Fibroblast of skin of left biceps (primary cell): ENCODE measurements at regions not wholly inside any gene's neighbourhood (a gene's known extent, or its start where the extent isn't known, plus 50 kb on each side); places are given as distances from the start of the nearest gene placed in this dataset.

ENCODE experiments used
- DNase-seq, 2 experiments: peaks; one replicate each; pipeline ENCODE4 v3.0.0-alpha.2; 2013; ENCODE audit warnings: low read depth in 2 of 2

- DNase-seq: no peak
These were observed 523.2 kb downstream of the MATN1 start for GRCh38 chr1:30200161-30200560.

- DNase-seq: no peak
These were observed 523.8 kb downstream of the MATN1 start for GRCh38 chr1:30199563-30199962.

GRCh38 chr1:30198795-30199403, 524.5 kb downstream of the MATN1 start:
- no peak for DNase-seq

- no peak for DNase-seq
These were observed 525.0 kb downstream of the MATN1 start for GRCh38 chr1:30198451-30198760.

GRCh38 chr1:30197639-30198450, 525.5 kb downstream of the MATN1 start:
- DNase-seq: no peak

- DNase-seq: no peak
These were observed 526.3 kb downstream of the MATN1 start for GRCh38 chr1:30196872-30197638.

GRCh38 chr1:30196457-30196856, 526.9 kb downstream of the MATN1 start:
- no peak for DNase-seq

GRCh38 chr1:30195424-30196134, 527.8 kb downstream of the MATN1 start:
- DNase-seq: no peak

- no peak for DNase-seq
These were observed 528.5 kb downstream of the MATN1 start for GRCh38 chr1:30194741-30195423.

GRCh38 chr1:30194046-30194619, 529.3 kb downstream of the MATN1 start:
- no peak for DNase-seq

- DNase-seq: no peak
These were observed 530.3 kb downstream of the MATN1 start for GRCh38 chr1:30192969-30193630.

- DNase-seq: peak; percentile 12 to 22
These were observed 532.2 kb downstream of the MATN1 start for GRCh38 chr1:30191154-30191702.

- DNase-seq: no peak
These were observed 532.8 kb downstream of the MATN1 start for GRCh38 chr1:30190511-30191153.

GRCh38 chr1:30189818-30190500, 533.4 kb downstream of the MATN1 start:
- no peak for DNase-seq

GRCh38 chr1:30188999-30189398, 534.4 kb downstream of the MATN1 start:
- no peak for DNase-seq

GRCh38 chr1:30188329-30188728, 535.1 kb downstream of the MATN1 start:
- DNase-seq: no peak

- no peak for DNase-seq
These were observed 535.9 kb downstream of the MATN1 start for GRCh38 chr1:30187413-30188023.

- no peak for DNase-seq
These were observed 536.8 kb downstream of the MATN1 start for GRCh38 chr1:30186586-30186985.

- DNase-seq: no peak
These were observed 537.6 kb downstream of the MATN1 start for GRCh38 chr1:30185809-30186208.
